PC-3 (cell line): ENCODE measurements at regions not wholly inside any gene's neighbourhood (a gene's known extent, or its start where the extent isn't known, plus 50 kb on each side); places are given as distances from the start of the nearest gene placed in this dataset.
"Not testable (repeated sequence)": the region's sequence is repeated elsewhere in the genome, so short reads cannot be mapped to it uniquely, and the experiment has no call there.

Experiments
- ATAC-seq: fragments of 200-7000 bp; cut with Tn5 transposase; 2 replicates; pipeline ENCODE4 v1.9.1; 2020; ENCODE audit warnings: mild to moderate bottlenecking, moderate library complexity
- BruUV-seq: library from RNA; stranded (reverse); fragments of 400-500 nt; replicated peaks from 2 replicates; lab custom pipeline; 2021; lab: Mats Ljungman, UMichigan
- CTCF ChIA-PET: fragments of 300-600 bp; sonication (Branson Sonifier 250); formaldehyde crosslinking; loops from one replicate; lab custom pipeline; 2022; ENCODE audit warnings: antibody characterized with exemption; lab: Charles Lee
- POLR2A ChIA-PET: fragments of 300-600 bp; sonication (Branson Sonifier 250); formaldehyde crosslinking; loops from one replicate; lab custom pipeline; 2022; ENCODE audit warnings: antibody characterized with exemption; ENCODE audit not compliant: unreplicated experiment; lab: Charles Lee
- DNase-seq: peaks from one replicate; pipeline ENCODE4 v3.0.0-alpha.2; 2015
- H2AFZ ChIP-seq: fragments of 300-600 bp; sonication (generic); 2 replicates; pipeline ENCODE4 v1.6.0; 2016; ENCODE audit warnings: antibody characterized with exemption, low read length
- H3F3A ChIP-seq: fragments of 300-600 bp; sonication (generic); one replicate; pipeline ENCODE4 v1.6.0; 2017; ENCODE audit warnings: antibody characterized with exemption, low read length, control low read depth, mild to moderate bottlenecking; ENCODE audit not compliant: unreplicated experiment
- H3K27ac ChIP-seq: fragments of 300-600 bp; sonication (generic); 2 replicates; pipeline ENCODE4 v1.5.1; 2016; ENCODE audit warnings: mild to moderate bottlenecking, low read length
- H3K27me3 ChIP-seq: fragments of 300-600 bp; sonication (generic); 2 replicates; pipeline ENCODE4 v1.6.1; 2016; ENCODE audit warnings: low read length, mixed read lengths
- H3K36me3 ChIP-seq: fragments of 300-600 bp; sonication (generic); 2 replicates; pipeline ENCODE4 v1.6.1; 2016; ENCODE audit warnings: low read depth, mixed run types, low read length, mixed read lengths
- H3K4me1 ChIP-seq: fragments of 300-600 bp; sonication (generic); 2 replicates; pipeline ENCODE4 v1.5.1; 2016; ENCODE audit warnings: low read length; ENCODE audit not compliant: insufficient read depth
- H3K4me2 ChIP-seq: fragments of 300-600 bp; sonication (generic); 2 replicates; pipeline ENCODE4 v1.6.0; 2016; ENCODE audit warnings: low read length
- H3K4me3 ChIP-seq: fragments of 300-600 bp; sonication (generic); 2 replicates; pipeline ENCODE4 v1.5.1; 2016; ENCODE audit warnings: mild to moderate bottlenecking, low read length, mixed read lengths
- H3K79me2 ChIP-seq: fragments of 300-600 bp; sonication (generic); 2 replicates; pipeline ENCODE4 v1.6.1; 2017; ENCODE audit warnings: low read length, mixed read lengths
- H3K9ac ChIP-seq: fragments of 300-600 bp; sonication (generic); 2 replicates; pipeline ENCODE4 v1.6.0; 2016; ENCODE audit warnings: mild to moderate bottlenecking, low read length
- H3K9me2 ChIP-seq: fragments of 300-600 bp; sonication (generic); replicated peaks from 2 replicates; pipeline ENCODE4 v1.6.1; 2016; ENCODE audit warnings: mixed run types, low read length, mixed read lengths
- H3K9me3 ChIP-seq: fragments of 300-600 bp; sonication (generic); 2 replicates; pipeline ENCODE4 v1.6.1; 2016; ENCODE audit warnings: low read length, mixed read lengths
- H4K20me1 ChIP-seq: fragments of 300-600 bp; sonication (generic); 2 replicates; pipeline ENCODE4 v1.6.1; 2016; ENCODE audit warnings: low read length, mixed read lengths
- EZH2 ChIP-seq: fragments of 300-600 bp; sonication (generic); IDR thresholded peaks from one replicate; pipeline ENCODE4 v1.6.1; 2017; ENCODE audit warnings: antibody characterized with exemption, mild to moderate bottlenecking, low read length; ENCODE audit not compliant: unreplicated experiment
- EZH2phosphoT487 ChIP-seq: fragments of 300-600 bp; sonication (generic); IDR thresholded peaks from 2 replicates; pipeline ENCODE4 v1.6.1; 2018; ENCODE audit warnings: mild to moderate bottlenecking, antibody characterized with exemption, low read length, borderline replicate concordance
- intact Hi-C: fragments of 100-400 bp; cut with micrococcal nuclease; formaldehyde crosslinking; loops from 2 replicates; pipeline ENCODE4 v1.9.0; 2023
- TF ChIP-seq, protein P1 (sequence below): fragments of 300-600 bp; sonication (generic); conservative IDR thresholded peaks from 2 replicates; pipeline ENCODE4 v1.5.1; 2017; ENCODE audit warnings: antibody characterized with exemption, low read depth, mild to moderate bottlenecking, low read length

DNA sequence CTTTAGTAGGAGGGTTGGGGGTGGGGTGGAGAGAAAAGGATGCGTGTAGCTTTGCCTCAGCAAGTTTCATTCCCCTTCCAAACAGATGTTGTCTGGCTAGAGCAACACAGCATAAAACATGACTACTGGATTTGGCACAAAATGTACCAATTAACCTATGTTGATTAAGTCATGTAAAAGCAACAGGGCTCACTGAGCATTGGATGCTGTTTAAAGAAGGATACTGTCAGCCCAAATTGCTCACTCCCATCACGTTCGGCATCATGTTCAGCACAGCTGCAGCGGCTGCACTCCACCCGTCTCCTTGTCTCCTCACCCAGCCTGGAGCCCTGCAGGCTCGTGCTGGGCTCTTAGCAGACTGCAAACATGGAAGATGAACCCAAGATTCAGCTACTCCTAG, 77.5 kb downstream of the DLEU7 start:
- Histone ChIP-seq H3K27ac (no peak overlapping the region), H3K36me3 (no peaks in the 10 kb centered on the region), H2AFZ (no peak overlapping the region), H3K9me3 (no peaks in the 10 kb centered on the region), H3K4me3 (no peak overlapping the region), H3K79me2 (no peaks in the 10 kb centered on the region), H3K27me3 (peaks cover 6% of the 10 kb centered on the region; the same call in 1 of the 2 replicates), H3F3A (no peaks in the 10 kb centered on the region), H4K20me1 (no peaks in the 10 kb centered on the region), H3K4me1 (no peaks in the 10 kb centered on the region), H3K9me2 (no peaks in the 10 kb centered on the region), H3K9ac (no peak overlapping the region), H3K4me2 (no peak overlapping the region)
- ATAC-seq = no peak
- BruUV-seq = no TSS peak
- CTCF ChIA-PET = no interaction called here
- DNase-seq = no peak
- intact Hi-C loops = no loop called here
- TF ChIP-seq EZH2 = no peak
- TF ChIP-seq, protein P1, sequence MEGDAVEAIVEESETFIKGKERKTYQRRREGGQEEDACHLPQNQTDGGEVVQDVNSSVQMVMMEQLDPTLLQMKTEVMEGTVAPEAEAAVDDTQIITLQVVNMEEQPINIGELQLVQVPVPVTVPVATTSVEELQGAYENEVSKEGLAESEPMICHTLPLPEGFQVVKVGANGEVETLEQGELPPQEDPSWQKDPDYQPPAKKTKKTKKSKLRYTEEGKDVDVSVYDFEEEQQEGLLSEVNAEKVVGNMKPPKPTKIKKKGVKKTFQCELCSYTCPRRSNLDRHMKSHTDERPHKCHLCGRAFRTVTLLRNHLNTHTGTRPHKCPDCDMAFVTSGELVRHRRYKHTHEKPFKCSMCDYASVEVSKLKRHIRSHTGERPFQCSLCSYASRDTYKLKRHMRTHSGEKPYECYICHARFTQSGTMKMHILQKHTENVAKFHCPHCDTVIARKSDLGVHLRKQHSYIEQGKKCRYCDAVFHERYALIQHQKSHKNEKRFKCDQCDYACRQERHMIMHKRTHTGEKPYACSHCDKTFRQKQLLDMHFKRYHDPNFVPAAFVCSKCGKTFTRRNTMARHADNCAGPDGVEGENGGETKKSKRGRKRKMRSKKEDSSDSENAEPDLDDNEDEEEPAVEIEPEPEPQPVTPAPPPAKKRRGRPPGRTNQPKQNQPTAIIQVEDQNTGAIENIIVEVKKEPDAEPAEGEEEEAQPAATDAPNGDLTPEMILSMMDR = no peak
- TF ChIP-seq EZH2phosphoT487 = no peak
- POLR2A ChIA-PET = no interaction called here

DNA sequence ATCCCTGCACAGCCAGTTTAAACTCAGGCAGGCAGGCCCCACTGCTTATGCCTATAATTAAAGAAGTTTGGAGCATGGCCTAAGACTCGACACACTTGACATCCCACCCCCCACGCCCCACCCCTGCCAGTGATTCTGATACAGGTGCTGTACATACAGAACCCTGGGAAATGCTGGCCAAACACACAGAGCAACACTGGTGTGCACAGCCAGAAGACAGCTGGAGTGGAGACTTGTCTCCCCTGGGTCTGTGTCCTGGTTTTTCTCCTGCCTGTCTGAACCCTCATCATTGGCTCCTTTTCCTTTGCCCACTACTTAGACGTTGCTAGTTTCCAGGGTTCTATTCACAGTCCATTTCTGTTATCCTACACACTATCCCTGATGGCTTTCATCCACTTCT, 76.8 kb downstream of the DLEU7 start:
- Histone ChIP-seq H2AFZ (no peak overlapping the region), H3K27me3 (peaks cover 6% of the 10 kb centered on the region; the same call in 1 of the 2 replicates), H3F3A (no peaks in the 10 kb centered on the region), H3K4me2 (no peak overlapping the region), H3K9ac (no peak overlapping the region), H3K79me2 (no peaks in the 10 kb centered on the region), H4K20me1 (no peaks in the 10 kb centered on the region), H3K9me3 (no peaks in the 10 kb centered on the region), H3K4me1 (no peaks in the 10 kb centered on the region), H3K4me3 (no peak overlapping the region), H3K27ac (no peak overlapping the region), H3K9me2 (no peaks in the 10 kb centered on the region), H3K36me3 (no peaks in the 10 kb centered on the region)
- no peak for ATAC-seq
- intact Hi-C loops = no loop called here
- CTCF ChIA-PET = no interaction called here
- TF ChIP-seq EZH2 (no peak), EZH2phosphoT487 (no peak)
- TF ChIP-seq, protein P1 = no peak
- BruUV-seq = no TSS peak
- DNase-seq = no peak
- POLR2A ChIA-PET = no interaction called here

DNA sequence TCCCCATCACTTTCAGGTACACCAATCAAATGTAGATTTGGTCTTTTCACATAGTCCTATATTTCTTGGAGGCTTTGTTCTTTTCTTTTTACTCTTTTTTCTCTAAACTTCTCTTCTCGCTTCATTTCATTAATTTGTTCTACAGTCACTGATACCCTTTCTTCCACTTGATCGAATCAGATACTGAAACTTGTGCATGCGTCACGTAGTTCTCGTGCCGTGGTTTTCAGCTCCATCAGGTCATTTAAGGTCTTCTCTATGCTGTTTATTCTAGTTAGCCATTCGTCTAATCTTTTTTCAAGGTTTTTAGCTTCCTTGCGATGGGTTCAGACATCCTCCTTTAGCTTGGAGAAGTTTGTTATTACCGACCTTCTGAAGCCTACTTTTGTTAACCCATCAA, 70.6 kb downstream of the DLEU7 start:
- H3K36me3 ChIP-seq, H3F3A ChIP-seq, H3K4me2 ChIP-seq, intact Hi-C loops, H3K9me2 ChIP-seq, CTCF ChIA-PET, DNase-seq, H3K27ac ChIP-seq, H4K20me1 ChIP-seq, H3K79me2 ChIP-seq, ATAC-seq, H3K9me3 ChIP-seq, H3K4me3 ChIP-seq, POLR2A ChIA-PET, H3K9ac ChIP-seq, H3K4me1 ChIP-seq, BruUV-seq, H2AFZ ChIP-seq: not testable (repeated sequence)
- peaks cover 13% of the 10 kb centered on the region; the same call in 1 of the 2 replicates for H3K27me3 ChIP-seq
